HepG2 (cell line): ENCODE measurements at regions not wholly inside any gene's neighbourhood (a gene's known extent, or its start where the extent isn't known, plus 50 kb on each side); places are given as distances from the start of the nearest gene placed in this dataset.

ENCODE experiments used
- ATAC-seq: fragments of 200-7000 bp; cut with Tn5 transposase; 3 replicates; pipeline ENCODE4 v1.9.1; 2020; ENCODE audit warnings: mild to moderate bottlenecking, moderate library complexity
- BruUV-seq: library from RNA; stranded (reverse); fragments of 400-500 nt; replicated peaks from 2 replicates; lab custom pipeline; 2021; lab: Mats Ljungman, UMichigan
- CTCF ChIA-PET: fragments of 300-600 bp; formaldehyde crosslinking; extraction: SDS; loops from one replicate; lab custom pipeline; 2021; ENCODE audit warnings: low total read pairs, inconsistent platforms, low intra/inter-chr PET ratio; lab: Yijun Ruan, JAX
- POLR2A ChIA-PET: fragments of 350-600 bp; sonication (Branson Sonifier 250); formaldehyde crosslinking; loops from one replicate; lab custom pipeline; 2020; ENCODE audit warnings: antibody characterized with exemption, inconsistent platforms; lab: Yijun Ruan, JAX
- DNase-seq: peaks from one replicate; pipeline ENCODE4 v3.0.0-alpha.2; 2015; ENCODE audit warnings: low spot score
- FAIRE-seq: peaks from 3 replicates; lab custom pipeline; 2011; peaks lifted over from hg19 to GRCh38; lab: Jason Lieb, UNC
- H2AFZ ChIP-seq: one replicate; pipeline ENCODE4 v1.6.1; 2011; ENCODE audit warnings: low read length, inconsistent platforms
- H3K27ac ChIP-seq: fragments of 300-600 bp; 3 replicates; pipeline ENCODE4 v1.8.0; 2011; ENCODE audit warnings: mixed run types, mild to moderate bottlenecking, mixed read lengths, low read length, inconsistent platforms; ENCODE audit not compliant: insufficient read depth; ENCODE audit errors: extremely low read length
- H3K27me3 ChIP-seq, 2 experiments: fragments of 200-600 bp in 1 of 2; 2 replicates in 1 of 2; 3 replicates in 1 of 2; pipeline versions ENCODE4 v1.6.0 to v1.8.0; 2011; ENCODE audit warnings: low read length in 2 of 2, mild to moderate bottlenecking in 2 of 2, moderate library complexity in 2 of 2, inconsistent platforms in 1 of 2; ENCODE audit not compliant: insufficient read depth in 2 of 2, control insufficient read depth in 1 of 2
- H3K36me3 ChIP-seq, 2 experiments: fragments of 200-600 bp in 1 of 2; replicated peaks in 1 of 2; 2 replicates in 1 of 2; 3 replicates in 1 of 2; pipeline versions ENCODE4 v1.5.1 to v1.8.0; 2011; ENCODE audit warnings: low read length in 2 of 2, inconsistent platforms in 1 of 2; ENCODE audit not compliant: insufficient read depth in 2 of 2, control insufficient read depth in 1 of 2
- H3K4me1 ChIP-seq: 2 replicates; pipeline ENCODE4 v1.5.1; 2012; ENCODE audit warnings: low read length, inconsistent platforms; ENCODE audit not compliant: insufficient read depth
- H3K4me2 ChIP-seq: 2 replicates; pipeline ENCODE4 v1.6.0; 2011; ENCODE audit warnings: low read depth, low read length, inconsistent platforms
- H3K4me3 ChIP-seq, 3 experiments: fragments of 200-600 bp in 1 of 3; sonication (generic), shearing (Covaris generic) in 1 of 3; replicated peaks in 1 of 3; 2 replicates each; pipeline ENCODE4 v1.5.1; 2011 to 2016; ENCODE audit warnings: low read length in 3 of 3, inconsistent platforms in 2 of 3, low read depth in 2 of 3, mild to moderate bottlenecking in 2 of 3, control low read depth in 1 of 3, mixed read lengths in 1 of 3; ENCODE audit not compliant: insufficient read depth in 1 of 3
- H3K79me2 ChIP-seq: one replicate; pipeline ENCODE4 v1.6.1; 2011; ENCODE audit warnings: low read length, inconsistent platforms; ENCODE audit not compliant: insufficient read depth
- H3K9ac ChIP-seq: 2 replicates; pipeline ENCODE4 v1.6.0; 2011; ENCODE audit warnings: mild to moderate bottlenecking, low read depth, low read length, inconsistent platforms; ENCODE audit not compliant: insufficient read depth
- H3K9me3 ChIP-seq: 2 replicates; pipeline ENCODE4 v1.5.1; 2012; ENCODE audit warnings: mild to moderate bottlenecking, low read length
- H4K20me1 ChIP-seq: 2 replicates; pipeline ENCODE4 v1.6.0; 2011; ENCODE audit warnings: inconsistent platforms, mild to moderate bottlenecking, low read length, moderate library complexity; ENCODE audit not compliant: insufficient read depth
- ARNT2 ChIP-seq: sonication (generic); formaldehyde crosslinking; IDR thresholded peaks from 2 replicates; pipeline ENCODE4 v1.8.0; 2022; ENCODE audit warnings: mild to moderate bottlenecking, low read depth, missing genetic modification reagents, moderate library complexity
- PCBP2 ChIP-seq: fragments of 200-400 bp; formaldehyde crosslinking; optimal IDR thresholded peaks from 2 replicates; pipeline ENCODE3; 2018; ENCODE audit warnings: low read length, low read depth; ENCODE audit not compliant: poor library complexity, severe bottlenecking
- TCF12 ChIP-seq, 2 experiments: fragments of 450-650 bp in 1 of 2; sonication (generic) in 1 of 2; formaldehyde crosslinking in 1 of 2; IDR thresholded peaks; 2 replicates each; pipeline versions ENCODE4 v1.6.1 to v1.8.0; 2017 to 2022; ENCODE audit warnings: antibody characterized with exemption in 1 of 2, mild to moderate bottlenecking in 1 of 2, missing genetic modification reagents in 1 of 2, moderate library complexity in 1 of 2
- ZFYVE20 ChIP-seq: sonication (generic); formaldehyde crosslinking; IDR thresholded peaks from 2 replicates; pipeline ENCODE4 v1.8.0; 2023; ENCODE audit warnings: low read depth, mild to moderate bottlenecking, moderate library complexity, missing genetic modification reagents, borderline replicate concordance
- WGBS: methylation state at CpG from one replicate; pipeline ENCODE4 v1.1.6; 2017; ENCODE audit warnings: low lambda C conversion rate; 5-methylcytosine and 5-hydroxymethylcytosine counted together
- in situ Hi-C: cut with HindIII; loops from 2 replicates; pipeline ENCODE4 v1.10.0; 2017; ENCODE audit warnings: low pct_unique_long_range_greater_than_20kb; ENCODE audit not compliant: extremely low pct_ligation_motif_present
- intact Hi-C: fragments of 100-400 bp; cut with micrococcal nuclease; formaldehyde crosslinking; loops from one replicate; pipeline ENCODE4 v1.10.0; 2022; ENCODE audit not compliant: unreplicated experiment
- TF ChIP-seq, protein P1 (sequence below): sonication (generic); formaldehyde crosslinking; IDR thresholded peaks from 2 replicates; pipeline ENCODE4 v1.5.0; 2020; ENCODE audit warnings: mild to moderate bottlenecking, missing genetic modification reagents
- TF ChIP-seq, protein P2 (sequence below): sonication (generic); formaldehyde crosslinking; IDR thresholded peaks from 2 replicates; pipeline ENCODE4 v1.4.0; 2020; ENCODE audit warnings: missing genetic modification reagents

DNA sequence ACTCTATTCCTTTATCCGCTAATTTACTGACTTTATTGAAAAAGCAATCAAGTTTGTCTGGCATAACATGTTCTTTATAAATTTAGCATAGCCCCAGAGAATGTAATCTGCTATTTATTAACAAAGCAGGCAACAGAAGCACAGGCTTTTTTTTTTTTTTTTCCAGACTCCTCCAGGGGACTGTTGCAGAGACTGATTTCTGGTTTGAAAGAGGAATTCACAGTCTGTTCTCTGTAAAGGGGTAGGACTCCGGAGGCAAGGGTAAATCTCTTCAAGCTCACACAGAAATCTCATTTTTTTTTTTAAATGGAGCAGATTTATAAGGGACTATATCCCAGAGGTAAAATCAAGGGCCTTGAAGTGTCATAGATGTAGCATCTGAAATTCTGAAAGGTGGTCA, 1386.5 kb upstream of the CDH8 start:
- ATAC-seq = no peak
- H4K20me1 ChIP-seq = no peaks in the 10 kb centered on the region
- H3K9me3 ChIP-seq = peaks cover 37% of the 10 kb centered on the region
- in situ Hi-C loops = no loop called here
- no peaks in the 10 kb centered on the region for H3K4me1 ChIP-seq
- 0% methylated on average over 2 of the region's 2 CpGs for WGBS
- no peaks in the 10 kb centered on the region for H3K27me3 ChIP-seq
- no peak overlapping the region for H3K4me2 ChIP-seq
- no peaks in the 10 kb centered on the region for H3K79me2 ChIP-seq
- no peak overlapping the region for H3K27ac ChIP-seq
- TF ChIP-seq, protein P1, sequence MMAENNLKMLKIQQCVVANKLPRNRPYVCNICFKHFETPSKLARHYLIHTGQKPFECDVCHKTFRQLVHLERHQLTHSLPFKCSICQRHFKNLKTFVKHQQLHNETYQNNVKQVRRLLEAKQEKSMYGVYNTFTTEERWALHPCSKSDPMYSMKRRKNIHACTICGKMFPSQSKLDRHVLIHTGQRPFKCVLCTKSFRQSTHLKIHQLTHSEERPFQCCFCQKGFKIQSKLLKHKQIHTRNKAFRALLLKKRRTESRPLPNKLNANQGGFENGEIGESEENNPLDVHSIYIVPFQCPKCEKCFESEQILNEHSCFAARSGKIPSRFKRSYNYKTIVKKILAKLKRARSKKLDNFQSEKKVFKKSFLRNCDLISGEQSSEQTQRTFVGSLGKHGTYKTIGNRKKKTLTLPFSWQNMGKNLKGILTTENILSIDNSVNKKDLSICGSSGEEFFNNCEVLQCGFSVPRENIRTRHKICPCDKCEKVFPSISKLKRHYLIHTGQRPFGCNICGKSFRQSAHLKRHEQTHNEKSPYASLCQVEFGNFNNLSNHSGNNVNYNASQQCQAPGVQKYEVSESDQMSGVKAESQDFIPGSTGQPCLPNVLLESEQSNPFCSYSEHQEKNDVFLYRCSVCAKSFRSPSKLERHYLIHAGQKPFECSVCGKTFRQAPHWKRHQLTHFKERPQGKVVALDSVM = no peak
- TF ChIP-seq, protein P2, sequence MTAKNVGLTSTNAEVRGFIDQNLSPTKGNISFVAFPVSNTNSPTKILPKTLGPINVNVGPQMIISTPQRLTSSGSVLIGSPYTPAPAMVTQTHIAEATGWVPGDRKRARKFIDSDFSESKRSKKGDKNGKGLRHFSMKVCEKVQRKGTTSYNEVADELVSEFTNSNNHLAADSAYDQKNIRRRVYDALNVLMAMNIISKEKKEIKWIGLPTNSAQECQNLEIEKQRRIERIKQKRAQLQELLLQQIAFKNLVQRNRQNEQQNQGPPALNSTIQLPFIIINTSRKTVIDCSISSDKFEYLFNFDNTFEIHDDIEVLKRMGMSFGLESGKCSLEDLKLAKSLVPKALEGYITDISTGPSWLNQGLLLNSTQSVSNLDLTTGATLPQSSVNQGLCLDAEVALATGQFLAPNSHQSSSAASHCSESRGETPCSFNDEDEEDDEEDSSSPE (CRISPR knock-in tag) = no peak
- TF ChIP-seq PCBP2 (no peak), TCF12 (IDR thresholded peaks at IDR 0.05) (no peak), TCF12 (CRISPR knock-in tag; IDR thresholded peaks at IDR 0.05) (no peak), ZFYVE20 (CRISPR knock-in tag) (no peak), ARNT2 (CRISPR knock-in tag) (no peak)
- TF ChIP-seq, all 625 proteins: peak for 0
- BruUV-seq = no TSS peak
- Histone ChIP-seq H3K36me3 (no peaks in the 10 kb centered on the region), H2AFZ (no peak overlapping the region), H3K4me3 (no peak overlapping the region), H3K9ac (no peak overlapping the region)
- POLR2A ChIA-PET = no interaction called here
- CTCF ChIA-PET = no interaction called here
- intact Hi-C loops = no loop called here
- FAIRE-seq = no peak
- no peak for DNase-seq
